Keratinocyte (primary cell): ENCODE measurements at regions not wholly inside any gene's neighbourhood (a gene's known extent, or its start where the extent isn't known, plus 50 kb on each side); places are given as distances from the start of the nearest gene placed in this dataset.

Source experiments
- DNase-seq: peaks from one replicate; pipeline ENCODE4 v3.0.0-alpha.2; 2011; ENCODE audit warnings: low read depth, missing footprints, low spot score
- FAIRE-seq: peaks from 2 replicates; lab custom pipeline; 2011; peaks lifted over from hg19 to GRCh38; lab: Jason Lieb, UNC
- H2AFZ ChIP-seq: 2 replicates; pipeline ENCODE4 v1.6.0; 2012; ENCODE audit warnings: low read length, control low read depth, inconsistent platforms; ENCODE audit not compliant: control insufficient read depth
- H3K27ac ChIP-seq: 2 replicates; pipeline ENCODE4 v1.5.1; 2011; ENCODE audit warnings: low read length; ENCODE audit not compliant: control insufficient read depth, insufficient read depth
- H3K27me3 ChIP-seq: 3 replicates; pipeline ENCODE4 v1.6.0; 2011; ENCODE audit warnings: low read length; ENCODE audit not compliant: control insufficient read depth, insufficient read depth; ENCODE audit errors: extremely low read depth
- H3K36me3 ChIP-seq, 2 experiments: 2 replicates in 1 of 2; 3 replicates in 1 of 2; pipeline ENCODE4 v1.5.1; 2011; ENCODE audit warnings: low read length in 2 of 2, mild to moderate bottlenecking in 1 of 2; ENCODE audit not compliant: control insufficient read depth in 2 of 2, insufficient read depth in 2 of 2; ENCODE audit errors: extremely low read depth in 1 of 2
- H3K4me1 ChIP-seq: 3 replicates; pipeline ENCODE4 v1.5.1; 2011; ENCODE audit warnings: low read length; ENCODE audit not compliant: control insufficient read depth, insufficient read depth; ENCODE audit errors: extremely low read depth
- H3K4me2 ChIP-seq: 3 replicates; pipeline ENCODE4 v1.6.0; 2011; ENCODE audit warnings: low read depth, low read length; ENCODE audit not compliant: control insufficient read depth, insufficient read depth; ENCODE audit errors: extremely low read depth
- H3K4me3 ChIP-seq, 3 experiments: fragments of 200-600 bp in 1 of 3; sonication (generic) in 1 of 3; 2 replicates in 2 of 3; 3 replicates in 1 of 3; pipeline ENCODE4 v1.5.1; 2011 to 2016; ENCODE audit warnings: low read length in 3 of 3, mild to moderate bottlenecking in 3 of 3, control low read depth in 2 of 3, inconsistent platforms in 1 of 3, low read depth in 1 of 3, mixed read lengths in 1 of 3, mixed run types in 1 of 3, moderate library complexity in 1 of 3; ENCODE audit not compliant: control insufficient read depth in 2 of 3, insufficient read depth in 2 of 3; ENCODE audit errors: extremely low read depth in 1 of 3
- H3K79me2 ChIP-seq: 2 replicates; pipeline ENCODE4 v1.6.0; 2012; ENCODE audit warnings: low read length; ENCODE audit not compliant: control insufficient read depth, insufficient read depth
- H3K9ac ChIP-seq: 3 replicates; pipeline ENCODE4 v1.6.0; 2011; ENCODE audit warnings: low read length; ENCODE audit not compliant: control insufficient read depth, insufficient read depth; ENCODE audit errors: extremely low read depth
- H3K9me1 ChIP-seq: 3 replicates; pipeline ENCODE4 v1.6.0; 2011; ENCODE audit warnings: low read length; ENCODE audit not compliant: control insufficient read depth, insufficient read depth; ENCODE audit errors: extremely low read depth
- H3K9me3 ChIP-seq: 2 replicates; pipeline ENCODE4 v1.5.1; 2012; ENCODE audit warnings: low read depth, low read length; ENCODE audit not compliant: control insufficient read depth
- H4K20me1 ChIP-seq: 3 replicates; pipeline ENCODE4 v1.6.0; 2011; ENCODE audit warnings: low read length; ENCODE audit not compliant: control insufficient read depth, insufficient read depth; ENCODE audit errors: extremely low read depth
- EZH2 ChIP-seq: IDR thresholded peaks from one replicate; pipeline ENCODE4 v1.6.1; 2012; ENCODE audit warnings: inconsistent platforms, mild to moderate bottlenecking, low read length, moderate library complexity
- dilution Hi-C: fragments of 300-500 bp; cut with MboI; formaldehyde crosslinking; loops from one replicate; pipeline ENCODE4 v1.7.0; 2020; ENCODE audit warnings: low sequenced_read_pairs; ENCODE audit not compliant: extremely low pct_ligation_motif_present
- TF ChIP-seq, protein P1 (sequence below), 3 experiments: IDR thresholded peaks in 1 of 3; conservative IDR thresholded peaks in 1 of 3; optimal IDR thresholded peaks in 1 of 3; 2 replicates in 2 of 3; 3 replicates in 1 of 3; pipeline versions ENCODE3 to v1.5.1; 2011; ENCODE audit warnings: low read length in 3 of 3, mild to moderate bottlenecking in 3 of 3, moderate library complexity in 2 of 3, control low read depth in 1 of 3, inconsistent platforms in 1 of 3; ENCODE audit not compliant: insufficient read depth in 2 of 3; ENCODE audit errors: extremely low read depth in 1 of 3

DNA sequence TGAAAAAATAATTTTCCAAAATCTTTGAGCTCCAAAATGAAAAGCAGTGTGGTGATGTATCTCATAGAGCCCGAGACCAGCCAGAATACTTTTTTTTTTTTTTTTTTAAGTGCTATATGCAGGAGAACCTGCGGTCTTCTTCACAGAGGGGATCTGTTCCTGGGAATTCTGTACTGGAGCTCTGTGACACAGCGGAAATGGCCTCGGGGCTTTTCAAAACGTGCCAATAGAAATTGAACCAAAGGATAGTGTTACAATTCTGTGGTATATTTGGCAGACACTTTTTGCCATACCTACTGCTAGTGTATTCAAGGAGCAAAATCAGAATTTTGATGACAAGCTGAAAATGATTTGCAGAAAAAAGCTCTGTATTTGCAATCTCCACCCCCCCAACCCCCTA lies 1429.3 kb upstream of the LRRTM3 start:
- dilution Hi-C loops, result no loop called here
- H3K9me3 ChIP-seq, result no peaks in the 10 kb centered on the region
- H3K27me3 ChIP-seq, result no peaks in the 10 kb centered on the region
- H4K20me1 ChIP-seq, result no peaks in the 10 kb centered on the region
- H2AFZ ChIP-seq, result no peak overlapping the region
- no peak overlapping the region for H3K9ac ChIP-seq
- TF ChIP-seq, protein P1, sequence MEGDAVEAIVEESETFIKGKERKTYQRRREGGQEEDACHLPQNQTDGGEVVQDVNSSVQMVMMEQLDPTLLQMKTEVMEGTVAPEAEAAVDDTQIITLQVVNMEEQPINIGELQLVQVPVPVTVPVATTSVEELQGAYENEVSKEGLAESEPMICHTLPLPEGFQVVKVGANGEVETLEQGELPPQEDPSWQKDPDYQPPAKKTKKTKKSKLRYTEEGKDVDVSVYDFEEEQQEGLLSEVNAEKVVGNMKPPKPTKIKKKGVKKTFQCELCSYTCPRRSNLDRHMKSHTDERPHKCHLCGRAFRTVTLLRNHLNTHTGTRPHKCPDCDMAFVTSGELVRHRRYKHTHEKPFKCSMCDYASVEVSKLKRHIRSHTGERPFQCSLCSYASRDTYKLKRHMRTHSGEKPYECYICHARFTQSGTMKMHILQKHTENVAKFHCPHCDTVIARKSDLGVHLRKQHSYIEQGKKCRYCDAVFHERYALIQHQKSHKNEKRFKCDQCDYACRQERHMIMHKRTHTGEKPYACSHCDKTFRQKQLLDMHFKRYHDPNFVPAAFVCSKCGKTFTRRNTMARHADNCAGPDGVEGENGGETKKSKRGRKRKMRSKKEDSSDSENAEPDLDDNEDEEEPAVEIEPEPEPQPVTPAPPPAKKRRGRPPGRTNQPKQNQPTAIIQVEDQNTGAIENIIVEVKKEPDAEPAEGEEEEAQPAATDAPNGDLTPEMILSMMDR (optimal IDR thresholded peaks at IDR 0.05 in 1 of 3, IDR thresholded peaks at IDR 0.05 in 1 of 3, conservative IDR thresholded peaks at IDR 0.05 in 1 of 3; ENCODE audit: extremely low read depth in 1 of 3, insufficient read depth in 2 of 3, low read length in 3 of 3), result no peak
- TF ChIP-seq EZH2, result no peak
- no peak overlapping the region for H3K4me2 ChIP-seq
- no peak overlapping the region for H3K4me3 ChIP-seq
- no peaks in the 10 kb centered on the region for H3K4me1 ChIP-seq
- H3K36me3 ChIP-seq, result no peaks in the 10 kb centered on the region
- no peaks in the 10 kb centered on the region for H3K9me1 ChIP-seq
- H3K79me2 ChIP-seq, result no peaks in the 10 kb centered on the region
- FAIRE-seq (no peak), DNase-seq (no peak)
- no peak overlapping the region for H3K27ac ChIP-seq

GRCh38 chr10:65497837-65498236 lies 1428.0 kb upstream of the LRRTM3 start:
- FAIRE-seq (no peak), DNase-seq (no peak)

More at GRCh38 chr10:65497837-65498236, 1428.0 kb upstream of the LRRTM3 start:
- H3K79me2 ChIP-seq, result no peaks in the 10 kb centered on the region
- H2AFZ ChIP-seq, result no peak overlapping the region
- no peaks in the 10 kb centered on the region for H3K4me1 ChIP-seq
- H3K4me2 ChIP-seq, result no peak overlapping the region
- H3K4me3 ChIP-seq, result no peak overlapping the region
- no peaks in the 10 kb centered on the region for H4K20me1 ChIP-seq
- no peak overlapping the region for H3K27ac ChIP-seq
- no peak overlapping the region for H3K9ac ChIP-seq
- H3K27me3 ChIP-seq, result no peaks in the 10 kb centered on the region
- no peaks in the 10 kb centered on the region for H3K36me3 ChIP-seq
- H3K9me3 ChIP-seq, result no peaks in the 10 kb centered on the region
- TF ChIP-seq, protein P1 (optimal IDR thresholded peaks at IDR 0.05 in 1 of 3, IDR thresholded peaks at IDR 0.05 in 1 of 3, conservative IDR thresholded peaks at IDR 0.05 in 1 of 3; ENCODE audit: extremely low read depth in 1 of 3, insufficient read depth in 2 of 3, low read length in 3 of 3), result no peak
- no peaks in the 10 kb centered on the region for H3K9me1 ChIP-seq
- dilution Hi-C loops, result no loop called here
